Ishikawa (cell line): ENCODE measurements at regions not wholly inside any gene's neighbourhood (a gene's known extent, or its start where the extent isn't known, plus 50 kb on each side); places are given as distances from the start of the nearest gene placed in this dataset.

Experiments
- CEBPB ChIP-seq: IDR thresholded peaks from 2 replicates; pipeline ENCODE4 v1.6.1; 2012
- CREB1 ChIP-seq: IDR thresholded peaks from 2 replicates; pipeline ENCODE4 v1.6.1; 2012; ENCODE audit warnings: low read depth
- EGR1 ChIP-seq: IDR thresholded peaks from 2 replicates; pipeline ENCODE4 v1.6.1; 2012
- EP300 ChIP-seq: IDR thresholded peaks from 2 replicates; pipeline ENCODE4 v1.6.1; 2012; ENCODE audit warnings: borderline replicate concordance
- FOXM1 ChIP-seq: IDR thresholded peaks from 2 replicates; pipeline ENCODE4 v1.6.1; 2012; ENCODE audit warnings: low read depth, borderline replicate concordance
- MAX ChIP-seq: IDR thresholded peaks from 2 replicates; pipeline ENCODE4 v1.6.1; 2012
- NFIC ChIP-seq: IDR thresholded peaks from 2 replicates; pipeline ENCODE4 v1.6.1; 2012
- RAD21 ChIP-seq: IDR thresholded peaks from 2 replicates; pipeline ENCODE4 v1.6.1; 2012; ENCODE audit warnings: low read depth
- TAF1 ChIP-seq: IDR thresholded peaks from 2 replicates; pipeline ENCODE4 v1.6.1; 2012; ENCODE audit warnings: low read depth, mild to moderate bottlenecking
- TCF12 ChIP-seq: IDR thresholded peaks from 2 replicates; pipeline ENCODE4 v1.6.1; 2012; ENCODE audit warnings: low read depth
- TEAD4 ChIP-seq: IDR thresholded peaks from 2 replicates; pipeline ENCODE4 v1.6.1; 2012
- YY1 ChIP-seq: IDR thresholded peaks from 2 replicates; pipeline ENCODE4 v1.6.1; 2012; ENCODE audit warnings: low read depth
- ZBTB7A ChIP-seq: IDR thresholded peaks from 2 replicates; pipeline ENCODE4 v1.6.1; 2012; ENCODE audit warnings: low read depth
- TF ChIP-seq, protein P1 (sequence below): IDR thresholded peaks from 2 replicates; pipeline ENCODE4 v1.6.1; 2012; ENCODE audit warnings: low read depth, mild to moderate bottlenecking
- TF ChIP-seq, protein P2 (sequence below): IDR thresholded peaks from 2 replicates; pipeline ENCODE4 v1.6.1; 2012

DNA sequence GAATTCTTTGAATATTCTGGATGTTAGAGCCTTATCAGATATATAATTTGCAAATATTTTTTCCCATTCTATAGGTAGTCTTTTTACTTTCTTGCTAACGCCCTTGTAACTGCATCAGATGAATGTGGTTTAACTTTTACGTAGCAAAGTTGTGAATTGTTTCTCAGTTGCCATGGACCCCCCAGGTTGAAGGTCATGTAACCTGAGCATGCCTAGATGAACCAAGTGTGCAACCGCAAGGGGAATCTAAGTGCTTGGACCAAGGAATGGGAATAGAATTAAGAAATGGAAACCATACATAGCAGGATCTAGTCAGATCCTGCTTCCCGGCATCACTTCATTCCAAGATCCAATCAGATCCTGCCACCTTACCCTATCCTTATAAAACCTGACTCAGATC is 65.1 kb upstream of the TNP1 start:
- no peak for TF ChIP-seq CREB1

DNA sequence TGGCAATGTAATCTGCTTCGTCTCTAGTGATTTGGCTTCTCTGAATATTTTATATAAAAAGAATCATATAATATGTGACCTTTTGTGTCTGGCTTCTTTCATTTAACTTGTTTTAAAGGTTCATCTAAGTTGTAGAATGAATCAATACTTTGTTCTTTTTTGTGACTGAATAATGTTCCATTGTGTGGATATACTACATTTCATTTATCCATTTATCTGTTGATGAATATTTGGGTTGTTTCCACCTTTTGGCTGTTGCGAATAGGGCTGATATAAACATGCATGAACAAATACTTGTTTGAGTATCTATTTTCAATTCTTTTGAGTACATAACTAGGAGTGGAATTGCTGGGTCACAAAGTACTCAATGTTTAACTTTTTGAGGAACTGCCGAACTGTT is 63.8 kb upstream of the TNP1 start:
- TF ChIP-seq EP300 = no peak
- TF ChIP-seq CEBPB = no peak
- TF ChIP-seq CREB1 = no peak
- TF ChIP-seq FOXM1 = no peak

GRCh38 chr2:216922175-216922780 is 62.4 kb upstream of the TNP1 start:
- TF ChIP-seq MAX = no peak

- TF ChIP-seq TEAD4 (no peak), EGR1 (no peak), FOXM1 (no peak), CREB1 (no peak), CEBPB (no peak)
Measured at GRCh38 chr2:216920937-216921456, 61.1 kb upstream of the TNP1 start.

GRCh38 chr2:216920143-216920876 is 60.4 kb upstream of the TNP1 start:
- TF ChIP-seq TEAD4 (no peak), FOXM1 (no peak), CREB1 (no peak)
- TF ChIP-seq, protein P1, sequence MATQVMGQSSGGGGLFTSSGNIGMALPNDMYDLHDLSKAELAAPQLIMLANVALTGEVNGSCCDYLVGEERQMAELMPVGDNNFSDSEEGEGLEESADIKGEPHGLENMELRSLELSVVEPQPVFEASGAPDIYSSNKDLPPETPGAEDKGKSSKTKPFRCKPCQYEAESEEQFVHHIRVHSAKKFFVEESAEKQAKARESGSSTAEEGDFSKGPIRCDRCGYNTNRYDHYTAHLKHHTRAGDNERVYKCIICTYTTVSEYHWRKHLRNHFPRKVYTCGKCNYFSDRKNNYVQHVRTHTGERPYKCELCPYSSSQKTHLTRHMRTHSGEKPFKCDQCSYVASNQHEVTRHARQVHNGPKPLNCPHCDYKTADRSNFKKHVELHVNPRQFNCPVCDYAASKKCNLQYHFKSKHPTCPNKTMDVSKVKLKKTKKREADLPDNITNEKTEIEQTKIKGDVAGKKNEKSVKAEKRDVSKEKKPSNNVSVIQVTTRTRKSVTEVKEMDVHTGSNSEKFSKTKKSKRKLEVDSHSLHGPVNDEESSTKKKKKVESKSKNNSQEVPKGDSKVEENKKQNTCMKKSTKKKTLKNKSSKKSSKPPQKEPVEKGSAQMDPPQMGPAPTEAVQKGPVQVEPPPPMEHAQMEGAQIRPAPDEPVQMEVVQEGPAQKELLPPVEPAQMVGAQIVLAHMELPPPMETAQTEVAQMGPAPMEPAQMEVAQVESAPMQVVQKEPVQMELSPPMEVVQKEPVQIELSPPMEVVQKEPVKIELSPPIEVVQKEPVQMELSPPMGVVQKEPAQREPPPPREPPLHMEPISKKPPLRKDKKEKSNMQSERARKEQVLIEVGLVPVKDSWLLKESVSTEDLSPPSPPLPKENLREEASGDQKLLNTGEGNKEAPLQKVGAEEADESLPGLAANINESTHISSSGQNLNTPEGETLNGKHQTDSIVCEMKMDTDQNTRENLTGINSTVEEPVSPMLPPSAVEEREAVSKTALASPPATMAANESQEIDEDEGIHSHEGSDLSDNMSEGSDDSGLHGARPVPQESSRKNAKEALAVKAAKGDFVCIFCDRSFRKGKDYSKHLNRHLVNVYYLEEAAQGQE = no peak

- TF ChIP-seq TAF1 = no peak
- no peak for TF ChIP-seq RAD21
- TF ChIP-seq TCF12 = no peak
- TF ChIP-seq, protein P1 = no peak
- TF ChIP-seq, protein P2, sequence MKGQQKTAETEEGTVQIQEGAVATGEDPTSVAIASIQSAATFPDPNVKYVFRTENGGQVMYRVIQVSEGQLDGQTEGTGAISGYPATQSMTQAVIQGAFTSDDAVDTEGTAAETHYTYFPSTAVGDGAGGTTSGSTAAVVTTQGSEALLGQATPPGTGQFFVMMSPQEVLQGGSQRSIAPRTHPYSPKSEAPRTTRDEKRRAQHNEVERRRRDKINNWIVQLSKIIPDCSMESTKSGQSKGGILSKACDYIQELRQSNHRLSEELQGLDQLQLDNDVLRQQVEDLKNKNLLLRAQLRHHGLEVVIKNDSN = no peak
Measured at GRCh38 chr2:216918088-216918680, 58.3 kb upstream of the TNP1 start.

DNA sequence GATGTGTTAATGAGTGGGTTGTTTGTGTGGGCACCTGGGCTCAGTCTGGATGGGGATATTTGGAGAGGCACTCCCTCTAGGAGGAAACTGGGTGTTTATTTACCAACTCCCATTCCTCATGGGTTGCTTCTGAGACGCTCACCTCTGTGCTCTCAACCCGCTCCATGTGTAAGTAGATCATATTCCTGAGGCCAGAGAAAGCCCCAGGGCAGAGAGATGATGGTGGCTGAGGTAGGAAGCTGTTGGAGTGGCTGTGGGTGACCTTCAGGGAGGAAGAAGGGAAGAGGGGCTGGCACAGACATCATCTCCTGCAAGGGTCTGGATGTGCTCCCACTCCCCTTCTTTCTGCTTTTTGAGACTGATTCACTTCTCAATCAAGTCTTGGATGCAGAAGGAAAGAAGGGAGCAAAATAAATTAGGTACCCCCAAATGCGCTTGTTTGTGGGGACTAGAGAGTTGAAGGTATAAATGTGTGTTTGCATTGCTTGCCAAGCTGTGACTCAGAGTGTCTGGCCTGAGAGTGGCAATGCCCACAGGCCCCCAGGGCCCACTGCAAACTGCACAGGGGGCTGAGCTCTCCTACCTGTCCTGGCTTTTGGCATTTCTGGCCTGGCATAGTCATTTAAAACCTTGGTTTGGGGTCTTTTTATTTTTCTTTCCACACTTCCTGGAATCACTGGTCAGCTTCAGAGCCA is 57.2 kb upstream of the TNP1 start:
- TF ChIP-seq TEAD4 = no peak
- no peak for TF ChIP-seq YY1
- TF ChIP-seq, protein P2 = no peak
- TF ChIP-seq NFIC = no peak
- TF ChIP-seq, protein P1 = no peak
- TF ChIP-seq RAD21 = no peak
- TF ChIP-seq ZBTB7A = no peak
- TF ChIP-seq EP300 = no peak
- TF ChIP-seq FOXM1 = no peak
- TF ChIP-seq TCF12 = no peak
- no peak for TF ChIP-seq EGR1
